GM12878 (cell line): ENCODE measurements at regions not wholly inside any gene's neighbourhood (a gene's known extent, or its start where the extent isn't known, plus 50 kb on each side); places are given as distances from the start of the nearest gene placed in this dataset.
"Not testable (repeated sequence)": the region's sequence is repeated elsewhere in the genome, so short reads cannot be mapped to it uniquely, and the experiment has no call there.

Experiments
- ATAC-seq: fragments of 200-7000 bp; cut with Tn5 transposase; 3 replicates; pipeline ENCODE4 v1.9.1; 2020; ENCODE audit warnings: mild to moderate bottlenecking, moderate library complexity
- BruUV-seq: library from RNA; stranded (reverse); fragments of 400-500 nt; replicated peaks from 2 replicates; lab custom pipeline; 2021; lab: Mats Ljungman, UMichigan
- CTCF ChIA-PET: fragments of 300-600 bp; sonication (Branson Sonifier 250); formaldehyde crosslinking; extraction: SDS; loops from one replicate; lab custom pipeline; 2021; ENCODE audit warnings: inconsistent platforms; lab: Yijun Ruan, JAX
- POLR2A ChIA-PET: fragments of 350-600 bp; formaldehyde crosslinking; extraction: SDS; loops from one replicate; lab custom pipeline; 2021; ENCODE audit warnings: inconsistent platforms; lab: Charles Lee
- RAD21 ChIA-PET: fragments of 300-600 bp; sonication (Branson Sonifier 250); formaldehyde crosslinking; loops from one replicate; lab custom pipeline; 2023; ENCODE audit warnings: antibody characterized with exemption; ENCODE audit not compliant: unreplicated experiment; lab: Charles Lee
- SMC1A ChIA-PET: fragments of 300-600 bp; sonication (Branson Sonifier 250); formaldehyde crosslinking; loops from one replicate; lab custom pipeline; 2023; ENCODE audit not compliant: unreplicated experiment, uncharacterized antibody; lab: Charles Lee
- DNase-seq: peaks from one replicate; pipeline ENCODE4 v3.0.0-alpha.2; 2011; ENCODE audit warnings: low read depth, low spot score
- FAIRE-seq: peaks from 3 replicates; lab custom pipeline; 2011; peaks lifted over from hg19 to GRCh38; lab: Jason Lieb, UNC
- H2AFZ ChIP-seq: 2 replicates; pipeline ENCODE4 v1.6.0; 2011; ENCODE audit warnings: low read depth, low read length, control low read depth; ENCODE audit not compliant: control insufficient read depth
- H3K27ac ChIP-seq: 2 replicates; pipeline ENCODE4 v1.5.1; 2011; ENCODE audit warnings: control low read depth; ENCODE audit not compliant: control insufficient read depth, insufficient read depth
- H3K27me3 ChIP-seq, 2 experiments: replicated peaks in 1 of 2; 2 replicates each; pipeline versions ENCODE4 v1.6.0 to v1.6.1; 2011; ENCODE audit warnings: low read length in 1 of 2; ENCODE audit not compliant: control insufficient read depth in 2 of 2, insufficient read depth in 2 of 2
- H3K36me3 ChIP-seq, 2 experiments: 2 replicates each; pipeline ENCODE4 v1.5.1; 2011; ENCODE audit warnings: low read length in 1 of 2; ENCODE audit not compliant: control insufficient read depth in 2 of 2, insufficient read depth in 2 of 2
- H3K4me1 ChIP-seq: 2 replicates; pipeline ENCODE4 v1.6.1; 2011; ENCODE audit warnings: mild to moderate bottlenecking, low read length, moderate library complexity, mixed read lengths; ENCODE audit not compliant: control insufficient read depth, insufficient read depth
- H3K4me2 ChIP-seq: 2 replicates; pipeline ENCODE4 v1.6.0; 2011; ENCODE audit warnings: control low read depth; ENCODE audit not compliant: control insufficient read depth, insufficient read depth
- H3K4me3 ChIP-seq: fragments of 200-600 bp; sonication (generic); 2 replicates; pipeline ENCODE4 v1.5.1; 2016
- H3K79me2 ChIP-seq: 2 replicates; pipeline ENCODE4 v1.6.0; 2011; ENCODE audit warnings: low read length; ENCODE audit not compliant: control insufficient read depth, insufficient read depth
- H3K9ac ChIP-seq: 2 replicates; pipeline ENCODE4 v1.8.0; 2011; ENCODE audit warnings: low read length, control low read depth, mixed read lengths; ENCODE audit not compliant: control insufficient read depth, insufficient read depth
- H3K9me3 ChIP-seq: replicated peaks from 3 replicates; pipeline ENCODE4 v1.5.1; 2011; ENCODE audit warnings: mild to moderate bottlenecking, low read length; ENCODE audit not compliant: control insufficient read depth, insufficient read depth
- H4K20me1 ChIP-seq: 2 replicates; pipeline ENCODE4 v1.6.0; 2011; ENCODE audit not compliant: control insufficient read depth, insufficient read depth
- ATF7 ChIP-seq: fragments of 450-650 bp; IDR thresholded peaks from 2 replicates; pipeline ENCODE4 v1.6.1; 2016; ENCODE audit warnings: low read depth, mild to moderate bottlenecking
- CREM ChIP-seq: IDR thresholded peaks from 2 replicates; pipeline ENCODE4 v1.6.1; 2014; ENCODE audit warnings: antibody characterized with exemption, low read depth
- E4F1 ChIP-seq: fragments of 450-650 bp; IDR thresholded peaks from 2 replicates; pipeline ENCODE4 v1.6.1; 2018; ENCODE audit warnings: borderline replicate concordance, mild to moderate bottlenecking; ENCODE audit not compliant: partially characterized antibody
- FOXK2 ChIP-seq: fragments of 450-650 bp; IDR thresholded peaks from 2 replicates; pipeline ENCODE4 v1.6.1; 2017; ENCODE audit warnings: mild to moderate bottlenecking, moderate library complexity
- HCFC1 ChIP-seq: fragments of 150-350 bp; IDR thresholded peaks from 2 replicates; pipeline ENCODE4 v1.6.1; 2014; ENCODE audit warnings: low read length
- JUND ChIP-seq: IDR thresholded peaks from 2 replicates; pipeline ENCODE4 v1.6.1; 2012; ENCODE audit warnings: low read depth, mild to moderate bottlenecking, low read length, improper control_type of control experiment, moderate library complexity
- NBN ChIP-seq: fragments of 450-650 bp; IDR thresholded peaks from 2 replicates; pipeline ENCODE4 v1.6.1; 2016
- POLR2A ChIP-seq: IDR thresholded peaks from 2 replicates; pipeline ENCODE4 v1.6.1; 2011; ENCODE audit warnings: low read depth, mild to moderate bottlenecking, low read length
- POLR2AphosphoS5 ChIP-seq: IDR thresholded peaks from 2 replicates; pipeline ENCODE4 v1.6.1; 2011; ENCODE audit warnings: mild to moderate bottlenecking, low read length, inconsistent platforms
- RFX5 ChIP-seq: IDR thresholded peaks from 2 replicates; pipeline ENCODE4 v1.6.1; 2011; ENCODE audit warnings: low read depth, low read length, improper control_type of control experiment
- SIX5 ChIP-seq: IDR thresholded peaks from 2 replicates; pipeline ENCODE4 v1.6.1; 2011; ENCODE audit warnings: mild to moderate bottlenecking, low read depth, low read length, moderate library complexity; ENCODE audit not compliant: severe bottlenecking
- SP1 ChIP-seq: IDR thresholded peaks from one replicate; pipeline ENCODE4 v1.6.1; 2011; ENCODE audit warnings: low read depth, low read length
- SPI1 ChIP-seq: IDR thresholded peaks from 2 replicates; pipeline ENCODE4 v1.6.1; 2011; ENCODE audit warnings: low read depth, mild to moderate bottlenecking, low read length, moderate library complexity, borderline replicate concordance; ENCODE audit not compliant: insufficient read depth
- SRF ChIP-seq, 2 experiments: IDR thresholded peaks; 2 replicates each; pipeline ENCODE4 v1.6.1; 2011; ENCODE audit warnings: low read depth in 2 of 2, low read length in 2 of 2, mild to moderate bottlenecking in 1 of 2, moderate library complexity in 1 of 2
- TBL1XR1 ChIP-seq: IDR thresholded peaks from 2 replicates; pipeline ENCODE4 v1.6.1; 2012; ENCODE audit warnings: low read depth, low read length, improper control_type of control experiment
- WRNIP1 ChIP-seq: IDR thresholded peaks from 2 replicates; pipeline ENCODE4 v1.6.1; 2011; ENCODE audit warnings: low read depth, low read length, improper control_type of control experiment, borderline replicate concordance
- YY1 ChIP-seq: IDR thresholded peaks from 2 replicates; pipeline ENCODE4 v1.6.1; 2011; ENCODE audit warnings: low read depth, mild to moderate bottlenecking, low read length
- ZNF384 ChIP-seq: IDR thresholded peaks from 2 replicates; pipeline ENCODE4 v1.6.1; 2012; ENCODE audit warnings: low read depth, mild to moderate bottlenecking, low read length, improper control_type of control experiment, borderline replicate concordance
- WGBS: methylation state at CpG from one replicate; pipeline ENCODE4 v1.1.6; 2016; ENCODE audit warnings: low lambda C conversion rate; ENCODE audit not compliant: insufficient replicate concordance, insufficient coverage; ENCODE audit errors: missing lambda C conversion rate; 5-methylcytosine and 5-hydroxymethylcytosine counted together
- in situ Hi-C: fragments of 300-500 bp; cut with MboI; formaldehyde crosslinking; loops from 9 replicates; pipeline ENCODE4 v1.14.3; 2018; ENCODE audit warnings: mixed read lengths
- intact Hi-C: fragments of 100-400 bp; cut with micrococcal nuclease; formaldehyde crosslinking; loops from one replicate; pipeline ENCODE4 v1.14.2; 2022; ENCODE audit not compliant: unreplicated experiment
- TF ChIP-seq, protein P1 (sequence below): fragments of 450-650 bp; IDR thresholded peaks from 2 replicates; pipeline ENCODE4 v1.6.1; 2016; ENCODE audit warnings: mild to moderate bottlenecking
- TF ChIP-seq, protein P2 (sequence below): IDR thresholded peaks from 2 replicates; pipeline ENCODE4 v1.6.1; 2012; ENCODE audit warnings: low read length, inconsistent platforms

DNA sequence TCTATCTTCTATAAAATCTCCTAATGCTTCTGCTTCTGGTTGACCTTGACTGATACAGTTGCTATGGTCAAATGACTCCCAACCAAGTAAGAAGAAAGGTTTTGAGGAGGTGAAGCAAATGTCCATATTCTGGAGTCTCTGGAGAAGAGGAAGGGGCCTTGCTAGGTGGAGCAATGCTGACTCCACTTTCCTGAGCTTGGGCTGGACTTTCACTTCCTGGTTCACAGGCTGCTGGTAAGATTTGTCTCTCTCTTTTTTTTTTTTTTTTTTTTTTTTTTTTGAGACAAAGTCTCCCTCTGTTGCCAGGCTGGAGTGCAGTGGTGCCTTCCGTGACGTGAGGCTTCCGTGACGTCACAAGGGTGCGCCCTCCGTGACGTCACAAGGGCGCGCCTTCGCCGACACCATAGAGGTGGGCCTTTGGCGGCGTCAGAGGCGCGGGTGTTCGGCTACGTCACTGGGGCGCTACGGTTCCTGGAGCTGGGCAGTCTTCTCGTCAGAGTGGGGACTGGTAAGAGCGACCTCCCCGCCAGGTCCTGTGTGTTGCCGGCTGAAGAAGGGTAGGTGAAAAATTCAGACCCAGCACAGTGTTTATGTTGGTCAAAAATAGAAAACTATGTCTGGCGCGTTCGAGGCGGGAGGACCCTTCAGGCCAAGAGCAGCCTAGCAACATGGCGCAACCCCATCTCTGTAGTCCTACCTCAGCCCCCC lies 93.7 kb upstream of the METTL14 start:
- SMC1A ChIA-PET, H4K20me1 ChIP-seq, H3K79me2 ChIP-seq, H3K4me1 ChIP-seq, H3K9me3 ChIP-seq, H3K4me2 ChIP-seq, H3K27me3 ChIP-seq, H3K36me3 ChIP-seq, in situ Hi-C loops, intact Hi-C loops, CTCF ChIA-PET: not testable (repeated sequence)
- DNase-seq, result peak; percentile 69
- peak; percentile 76 for FAIRE-seq
- ATAC-seq, result peak; percentile 91
- 0 out of 2 replicates have a peak overlapping the region, but pooled peaks have one; percentile 41 for H3K4me3 ChIP-seq
- RAD21 ChIA-PET, result interaction anchor here (0.7 kb wide), 1 partner anchor 240 kb away, joined by 6 read pairs; no protein-coding TSS in a partner anchor
- peak overlapping the region; percentile 44; the same call in 1 of the 2 replicates for H3K9ac ChIP-seq
- WGBS, result under 1% methylated on average over 28 of the region's 28 CpGs
- peak overlapping the region; percentile 80 for H2AFZ ChIP-seq
- TSS peak; percentile 91 for BruUV-seq
- peak overlapping the region; percentile 64 for H3K27ac ChIP-seq
- POLR2A ChIA-PET, result interaction anchor here (1.4 kb wide), 1 partner anchor 93 kb away, joined by 4 read pairs; the partner anchor contains the start of gene METTL14
- 0 out of 2 replicates have a peak, but pooled peaks have one; percentile 17 for TF ChIP-seq TBL1XR1
- TF ChIP-seq SP1, result peak; percentile 40
- TF ChIP-seq SPI1, result peak; percentile 75
- TF ChIP-seq, protein P1, sequence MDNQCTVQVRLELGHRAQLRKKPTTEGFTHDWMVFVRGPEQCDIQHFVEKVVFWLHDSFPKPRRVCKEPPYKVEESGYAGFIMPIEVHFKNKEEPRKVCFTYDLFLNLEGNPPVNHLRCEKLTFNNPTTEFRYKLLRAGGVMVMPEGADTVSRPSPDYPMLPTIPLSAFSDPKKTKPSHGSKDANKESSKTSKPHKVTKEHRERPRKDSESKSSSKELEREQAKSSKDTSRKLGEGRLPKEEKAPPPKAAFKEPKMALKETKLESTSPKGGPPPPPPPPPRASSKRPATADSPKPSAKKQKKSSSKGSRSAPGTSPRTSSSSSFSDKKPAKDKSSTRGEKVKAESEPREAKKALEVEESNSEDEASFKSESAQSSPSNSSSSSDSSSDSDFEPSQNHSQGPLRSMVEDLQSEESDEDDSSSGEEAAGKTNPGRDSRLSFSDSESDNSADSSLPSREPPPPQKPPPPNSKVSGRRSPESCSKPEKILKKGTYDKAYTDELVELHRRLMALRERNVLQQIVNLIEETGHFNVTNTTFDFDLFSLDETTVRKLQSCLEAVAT, result 0 out of 2 replicates have a peak, but pooled peaks have one; percentile 41
- TF ChIP-seq, protein P2, sequence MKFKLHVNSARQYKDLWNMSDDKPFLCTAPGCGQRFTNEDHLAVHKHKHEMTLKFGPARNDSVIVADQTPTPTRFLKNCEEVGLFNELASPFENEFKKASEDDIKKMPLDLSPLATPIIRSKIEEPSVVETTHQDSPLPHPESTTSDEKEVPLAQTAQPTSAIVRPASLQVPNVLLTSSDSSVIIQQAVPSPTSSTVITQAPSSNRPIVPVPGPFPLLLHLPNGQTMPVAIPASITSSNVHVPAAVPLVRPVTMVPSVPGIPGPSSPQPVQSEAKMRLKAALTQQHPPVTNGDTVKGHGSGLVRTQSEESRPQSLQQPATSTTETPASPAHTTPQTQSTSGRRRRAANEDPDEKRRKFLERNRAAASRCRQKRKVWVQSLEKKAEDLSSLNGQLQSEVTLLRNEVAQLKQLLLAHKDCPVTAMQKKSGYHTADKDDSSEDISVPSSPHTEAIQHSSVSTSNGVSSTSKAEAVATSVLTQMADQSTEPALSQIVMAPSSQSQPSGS, result peak; percentile 68
- TF ChIP-seq YY1, result peak; percentile 72; the same call in 1 of the 2 replicates
- TF ChIP-seq ZNF384, result peak; percentile 96
- TF ChIP-seq CREM, result peak; percentile 99
- peak; percentile 56 for TF ChIP-seq FOXK2
- peak; percentile 40; the same call in 1 of the 2 replicates for TF ChIP-seq POLR2AphosphoS5
- TF ChIP-seq WRNIP1, result 0 out of 2 replicates have a peak, but pooled peaks have one; percentile 49
- TF ChIP-seq JUND, result 0 out of 2 replicates have a peak, but pooled peaks have one; percentile 20
- 0 out of 2 replicates have a peak, but pooled peaks have one; percentile 33 for TF ChIP-seq RFX5
- TF ChIP-seq SIX5, result peak; percentile 26
- peak; percentile 100 for TF ChIP-seq NBN
- TF ChIP-seq POLR2A, result peak; percentile 69
- peak in 1 of 2 experiments; percentile 73; a peak in 2 of 4 replicates for TF ChIP-seq SRF (IDR thresholded peaks at IDR 0.05; ENCODE audit: low read depth in 2 of 2, low read length in 2 of 2)
- peak; percentile 62 for TF ChIP-seq E4F1
- TF ChIP-seq HCFC1, result peak; percentile 68
- peak; percentile 94 for TF ChIP-seq ATF7
